Suprapubic skin (tissue), 4 donors: ENCODE measurements at regions not wholly inside any gene's neighbourhood (a gene's known extent, or its start where the extent isn't known, plus 50 kb on each side); places are given as distances from the start of the nearest gene placed in this dataset.

Experiments used
- DNase-seq, 2 donors: peaks; one replicate each; pipeline ENCODE4 v3.0.0-alpha.2; 2019; ENCODE audit warnings: low spot score in 2 of 2
- H3K27ac ChIP-seq: fragments of 200-600 bp; sonication (generic); one replicate; pipeline ENCODE4 v1.5.1; 2019
- H3K27me3 ChIP-seq: fragments of 200-600 bp; sonication (generic); one replicate; pipeline ENCODE4 v1.5.1; 2019
- H3K36me3 ChIP-seq: fragments of 200-600 bp; sonication (generic); one replicate; pipeline ENCODE4 v1.5.1; 2019
- H3K4me1 ChIP-seq: fragments of 200-600 bp; sonication (generic); one replicate; pipeline ENCODE4 v1.5.1; 2019
- H3K4me3 ChIP-seq: fragments of 200-600 bp; sonication (generic); one replicate; pipeline ENCODE4 v1.5.1; 2019; ENCODE audit warnings: mild to moderate bottlenecking
- H3K9me3 ChIP-seq: fragments of 200-600 bp; sonication (generic); one replicate; pipeline ENCODE4 v1.5.1; 2019
- EP300 ChIP-seq: sonication (generic); formaldehyde crosslinking; IDR thresholded peaks from one replicate; pipeline ENCODE4 v1.6.1; 2017; ENCODE audit warnings: antibody characterized with exemption
- POLR2A ChIP-seq, 2 donors: fragments of 450-650 bp; IDR thresholded peaks; one replicate each; pipeline ENCODE4 v1.6.1; 2017; ENCODE audit warnings: antibody characterized with exemption in 2 of 2, mild to moderate bottlenecking in 2 of 2, moderate library complexity in 2 of 2
- POLR2AphosphoS5 ChIP-seq, 3 donors: sonication (generic); formaldehyde crosslinking; IDR thresholded peaks; one replicate each; pipeline ENCODE4 v1.6.1; 2017; ENCODE audit warnings: antibody characterized with exemption in 3 of 3
- WGBS: methylation state at CpG from one replicate; pipeline ENCODE4 v1.1.5; 2018; 5-methylcytosine and 5-hydroxymethylcytosine counted together
- TF ChIP-seq, protein P1 (sequence below), 2 donors: fragments of 200-600 bp in 1 of 2; fragments of 450-650 bp in 1 of 2; sonication (generic) in 1 of 2; IDR thresholded peaks; one replicate each; pipeline ENCODE4 v1.5.1; 2016 to 2019; ENCODE audit warnings: antibody characterized with exemption in 2 of 2, mild to moderate bottlenecking in 1 of 2, moderate library complexity in 1 of 2

DNA sequence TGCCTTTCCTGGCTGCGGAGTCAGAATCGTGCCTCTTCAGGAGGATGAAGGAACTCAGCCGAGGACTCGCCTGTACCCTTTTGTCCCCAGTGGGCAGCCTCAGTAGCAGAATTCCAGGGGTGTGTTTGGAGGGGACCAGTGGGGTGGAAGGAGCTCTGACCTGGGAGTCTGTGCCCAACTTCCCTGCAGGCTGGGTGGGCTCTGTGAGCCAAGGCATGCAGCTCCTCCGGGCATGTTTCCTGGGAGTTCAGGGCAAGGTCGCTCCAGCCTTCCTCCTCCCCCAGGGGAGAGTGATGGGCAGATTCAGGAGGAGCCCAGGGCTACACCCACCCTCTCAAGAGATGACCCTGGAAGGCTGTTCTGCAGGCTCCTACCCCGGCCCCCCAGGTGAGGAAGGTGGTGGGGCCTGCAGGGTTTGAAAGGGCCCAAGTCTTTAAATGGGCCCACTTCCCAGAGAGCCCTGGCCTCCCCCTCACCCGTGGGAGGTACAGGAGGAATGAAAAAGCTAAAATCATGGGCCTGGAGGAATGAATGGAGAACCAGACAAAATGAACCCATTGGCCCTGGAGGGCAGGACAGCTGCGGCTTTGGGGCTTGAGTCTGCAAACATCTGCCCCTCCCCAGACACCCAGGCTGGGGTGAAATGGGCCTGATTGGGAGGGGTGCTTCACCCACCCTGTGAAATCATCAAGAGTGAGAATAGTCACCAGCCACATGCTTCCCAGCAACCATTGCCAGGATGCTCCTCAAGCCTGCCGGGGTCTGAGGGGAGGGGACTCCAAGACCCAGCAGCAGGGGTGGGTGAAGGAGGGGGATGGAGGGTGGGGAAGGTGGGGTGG, 77.6 kb upstream of the PMEPA1 start:
- DNase-seq: peak; percentile 44 to 54

DNA sequence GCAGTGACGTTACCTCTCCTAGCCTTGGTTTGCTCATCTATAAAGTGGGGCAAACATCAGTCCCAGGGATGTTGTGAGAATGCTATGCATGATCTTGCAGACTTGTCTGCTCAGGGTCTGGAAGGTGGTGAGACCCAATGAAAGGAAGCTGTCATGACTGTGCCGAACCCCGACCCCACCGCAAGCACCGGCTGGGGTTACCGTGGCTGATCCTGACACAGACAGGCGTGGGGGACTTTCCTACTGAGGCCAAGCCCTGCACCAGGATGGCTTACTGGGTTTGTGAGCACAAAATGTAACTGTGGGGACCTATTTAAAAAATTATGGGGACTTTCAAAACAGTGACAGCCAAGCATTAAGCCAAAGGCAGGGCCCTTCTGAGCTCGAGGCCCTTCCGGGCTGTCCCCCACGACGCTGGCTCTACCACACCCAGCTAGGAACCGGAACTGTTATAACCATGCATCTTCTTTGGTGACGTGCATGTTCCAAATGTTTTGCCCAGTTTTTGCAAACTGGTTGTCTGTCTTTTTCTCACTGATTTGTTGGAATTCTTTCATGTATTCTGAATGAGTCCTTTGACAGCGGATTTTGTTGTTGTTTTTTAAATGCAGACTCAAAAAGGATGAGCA, 76.6 kb upstream of the PMEPA1 start:
- no peaks in the 10 kb centered on the region for H3K36me3 ChIP-seq
- WGBS: 78% methylated on average over 14 of the region's 14 CpGs
- no peaks in the 10 kb centered on the region for H3K4me1 ChIP-seq
- no peak overlapping the region for H3K27ac ChIP-seq
- DNase-seq: peak; percentile 18 to 46
- H3K27me3 ChIP-seq: peaks cover 4% of the 10 kb centered on the region
- no peaks in the 10 kb centered on the region for H3K9me3 ChIP-seq
- H3K4me3 ChIP-seq: no peak overlapping the region
- TF ChIP-seq, protein P1, sequence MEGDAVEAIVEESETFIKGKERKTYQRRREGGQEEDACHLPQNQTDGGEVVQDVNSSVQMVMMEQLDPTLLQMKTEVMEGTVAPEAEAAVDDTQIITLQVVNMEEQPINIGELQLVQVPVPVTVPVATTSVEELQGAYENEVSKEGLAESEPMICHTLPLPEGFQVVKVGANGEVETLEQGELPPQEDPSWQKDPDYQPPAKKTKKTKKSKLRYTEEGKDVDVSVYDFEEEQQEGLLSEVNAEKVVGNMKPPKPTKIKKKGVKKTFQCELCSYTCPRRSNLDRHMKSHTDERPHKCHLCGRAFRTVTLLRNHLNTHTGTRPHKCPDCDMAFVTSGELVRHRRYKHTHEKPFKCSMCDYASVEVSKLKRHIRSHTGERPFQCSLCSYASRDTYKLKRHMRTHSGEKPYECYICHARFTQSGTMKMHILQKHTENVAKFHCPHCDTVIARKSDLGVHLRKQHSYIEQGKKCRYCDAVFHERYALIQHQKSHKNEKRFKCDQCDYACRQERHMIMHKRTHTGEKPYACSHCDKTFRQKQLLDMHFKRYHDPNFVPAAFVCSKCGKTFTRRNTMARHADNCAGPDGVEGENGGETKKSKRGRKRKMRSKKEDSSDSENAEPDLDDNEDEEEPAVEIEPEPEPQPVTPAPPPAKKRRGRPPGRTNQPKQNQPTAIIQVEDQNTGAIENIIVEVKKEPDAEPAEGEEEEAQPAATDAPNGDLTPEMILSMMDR (IDR thresholded peaks at IDR 0.05): no peak

More for the DNA sequence above, 77.6 kb upstream of the PMEPA1 start:
- H3K4me1 ChIP-seq: no peaks in the 10 kb centered on the region
- H3K27ac ChIP-seq: no peak overlapping the region
- H3K4me3 ChIP-seq: no peak overlapping the region
- WGBS: 89% methylated on average over 7 of the region's 10 CpGs
- H3K36me3 ChIP-seq: no peaks in the 10 kb centered on the region
- H3K27me3 ChIP-seq: peaks cover 4% of the 10 kb centered on the region
- TF ChIP-seq POLR2A (IDR thresholded peaks at IDR 0.05): no peak
- no peak for TF ChIP-seq EP300
- TF ChIP-seq POLR2AphosphoS5 (IDR thresholded peaks at IDR 0.05): no peak
- TF ChIP-seq, protein P1 (IDR thresholded peaks at IDR 0.05): no peak
- no peaks in the 10 kb centered on the region for H3K9me3 ChIP-seq

DNA sequence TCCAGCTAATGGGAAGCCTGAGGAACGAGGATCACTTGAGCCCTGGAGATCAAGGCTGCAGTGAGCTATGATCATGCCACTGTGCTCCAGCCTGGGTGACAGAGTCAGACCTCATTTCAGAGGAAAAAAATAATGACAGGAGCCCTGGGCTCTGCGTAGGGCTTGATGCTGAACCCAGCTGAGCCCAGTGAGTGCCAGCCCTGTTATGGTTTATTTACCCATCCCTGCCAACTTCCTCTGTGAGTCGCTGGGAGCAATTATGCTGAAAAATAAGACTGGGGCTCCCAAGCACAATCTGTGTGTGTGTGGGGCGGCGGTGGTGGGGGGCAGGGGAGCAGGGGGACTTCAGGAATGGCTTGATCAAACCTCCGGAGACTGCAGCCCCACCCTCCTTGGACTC, 75.9 kb upstream of the PMEPA1 start:
- WGBS: 56% methylated on average over 3 of the region's 6 CpGs
- H3K9me3 ChIP-seq: no peaks in the 10 kb centered on the region
- no peak overlapping the region for H3K27ac ChIP-seq
- H3K27me3 ChIP-seq: peaks cover 4% of the 10 kb centered on the region
- no peak for TF ChIP-seq POLR2A (IDR thresholded peaks at IDR 0.05)
- TF ChIP-seq EP300: no peak
- TF ChIP-seq, protein P1 (IDR thresholded peaks at IDR 0.05): no peak
- no peak for TF ChIP-seq POLR2AphosphoS5 (IDR thresholded peaks at IDR 0.05)
- H3K4me3 ChIP-seq: no peak overlapping the region
- peak; percentile 37 to 40 for DNase-seq
- no peaks in the 10 kb centered on the region for H3K4me1 ChIP-seq
- no peaks in the 10 kb centered on the region for H3K36me3 ChIP-seq

DNA sequence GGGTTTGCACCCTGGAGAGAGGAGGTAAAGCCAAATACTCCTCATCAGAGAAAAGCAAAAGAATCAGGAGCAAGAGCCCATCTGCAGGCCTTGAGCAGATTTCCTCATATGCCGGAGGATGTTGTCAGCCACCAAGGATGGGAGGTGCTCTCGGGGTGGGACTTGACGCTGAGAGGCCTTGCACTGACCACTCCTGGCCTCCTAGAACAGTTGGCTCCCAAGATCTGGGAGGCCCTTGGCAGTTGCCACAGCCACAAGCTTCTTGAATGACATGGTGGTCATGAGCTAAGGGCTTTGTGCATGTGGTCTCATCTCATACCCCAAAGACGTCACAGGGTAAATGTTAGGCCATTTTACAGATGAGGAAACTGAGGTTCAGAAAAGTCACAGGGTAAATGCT, 75.2 kb upstream of the PMEPA1 start:
- 93% methylated on average over 4 of the region's 4 CpGs for WGBS
- Histone ChIP-seq H3K4me3 (no peak overlapping the region), H3K36me3 (no peaks in the 10 kb centered on the region), H3K27me3 (peaks cover 4% of the 10 kb centered on the region), H3K9me3 (no peaks in the 10 kb centered on the region), H3K4me1 (no peaks in the 10 kb centered on the region), H3K27ac (no peak overlapping the region)
- peak; percentile 28 to 48 for DNase-seq
- no peak for TF ChIP-seq EP300
- TF ChIP-seq POLR2AphosphoS5 (IDR thresholded peaks at IDR 0.05): no peak
- TF ChIP-seq, protein P1 (IDR thresholded peaks at IDR 0.05): no peak
- no peak for TF ChIP-seq POLR2A (IDR thresholded peaks at IDR 0.05)

DNA sequence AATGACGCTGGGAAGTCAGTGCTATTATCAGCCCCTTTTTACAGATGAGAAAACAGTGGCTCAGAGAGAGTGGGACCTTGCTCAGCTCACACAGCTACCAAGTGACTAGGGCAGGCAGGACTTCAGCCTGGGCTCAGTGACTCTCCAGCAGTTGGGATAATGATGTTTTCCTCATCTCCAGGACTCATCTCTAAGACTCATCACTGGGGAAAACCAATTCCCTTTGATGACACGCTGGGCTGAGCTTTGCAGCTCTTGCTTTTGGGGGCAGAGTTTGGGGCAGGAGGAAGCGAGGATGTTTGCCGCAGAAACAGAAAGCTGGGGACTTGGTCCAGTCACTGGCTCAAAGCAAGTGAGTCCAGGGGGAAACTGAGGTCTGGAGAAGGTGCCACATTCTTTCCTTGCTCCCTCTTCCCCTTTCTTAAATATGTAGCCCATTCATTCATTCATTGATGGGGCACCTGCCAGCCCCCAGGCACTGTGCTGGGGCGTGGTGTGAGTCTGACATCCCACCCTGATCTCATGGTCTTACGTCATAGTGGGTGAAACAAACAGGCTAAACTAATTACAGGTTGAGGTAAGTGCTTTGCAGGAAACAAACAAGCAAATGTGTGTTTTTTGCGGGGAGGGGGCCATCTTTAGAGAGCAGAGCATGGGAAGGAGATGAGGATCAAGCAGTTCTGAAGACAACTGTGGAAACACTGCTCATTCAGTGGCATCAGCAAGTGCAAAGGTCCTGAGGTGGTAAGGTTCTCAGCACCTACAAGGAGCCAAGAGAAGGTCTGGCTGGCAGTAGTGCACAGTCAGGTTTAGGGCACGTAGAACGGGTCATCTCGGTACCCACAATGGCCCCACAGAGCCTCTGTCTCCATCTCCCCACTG, 74.4 kb upstream of the PMEPA1 start:
- no peak overlapping the region for H3K4me3 ChIP-seq
- peaks cover 12% of the 10 kb centered on the region for H3K27me3 ChIP-seq
- no peaks in the 10 kb centered on the region for H3K36me3 ChIP-seq
- no peaks in the 10 kb centered on the region for H3K4me1 ChIP-seq
- TF ChIP-seq POLR2AphosphoS5 (IDR thresholded peaks at IDR 0.05) (no peak), EP300 (no peak), POLR2A (IDR thresholded peaks at IDR 0.05) (no peak)
- TF ChIP-seq, protein P1 (IDR thresholded peaks at IDR 0.05): no peak
- DNase-seq: peak; percentile 25 to 55
- H3K9me3 ChIP-seq: no peaks in the 10 kb centered on the region
- H3K27ac ChIP-seq: no peak overlapping the region
- WGBS: 92% methylated on average over 10 of the region's 10 CpGs
